Adrenal gland (tissue), 5 donors: ENCODE measurements at regions not wholly inside any gene's neighbourhood (a gene's known extent, or its start where the extent isn't known, plus 50 kb on each side); places are given as distances from the start of the nearest gene placed in this dataset.

Experiments
- POLR2A ChIP-seq, 2 donors: fragments of 450-650 bp; IDR thresholded peaks; one replicate each; pipeline ENCODE4 v1.6.1; 2017; ENCODE audit warnings: antibody characterized with exemption in 2 of 2, mild to moderate bottlenecking in 2 of 2, moderate library complexity in 1 of 2
- TF ChIP-seq, protein P1 (sequence below), 6 experiments: fragments of 450-650 bp in 4 of 6; fragments of 200-600 bp in 2 of 6; sonication (generic) in 1 of 6; IDR thresholded peaks; 1 replicate in 5 of 6; 2 replicates in 1 of 6; pipeline versions ENCODE4 v1.5.1 to v1.8.0; 2016 to 2021; ENCODE audit warnings: antibody characterized with exemption in 6 of 6, mild to moderate bottlenecking in 2 of 6, moderate library complexity in 1 of 6
- donor health status: DM: no; HTN: no; CAD: no.

DNA sequence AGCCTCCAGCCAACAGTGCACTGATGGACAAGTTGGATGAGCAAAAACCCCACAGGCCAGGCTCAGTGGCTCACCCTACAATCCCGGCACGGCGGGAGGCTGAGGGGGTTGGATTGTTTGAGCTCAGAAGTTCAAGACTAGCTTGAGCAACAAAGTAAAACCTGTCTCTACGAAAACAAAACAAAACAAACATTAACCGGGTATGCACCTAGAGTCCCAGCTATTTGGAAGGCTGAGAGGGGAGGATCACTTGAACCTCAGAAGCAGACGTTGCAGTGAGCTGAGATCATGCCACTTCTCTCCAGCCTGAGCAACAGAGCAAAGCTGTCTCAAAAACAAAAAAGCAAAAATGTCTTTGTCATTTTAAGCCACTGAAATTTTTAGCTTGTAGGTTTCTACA is 55.1 kb upstream of the DMRT1 start:
- TF ChIP-seq, protein P1, sequence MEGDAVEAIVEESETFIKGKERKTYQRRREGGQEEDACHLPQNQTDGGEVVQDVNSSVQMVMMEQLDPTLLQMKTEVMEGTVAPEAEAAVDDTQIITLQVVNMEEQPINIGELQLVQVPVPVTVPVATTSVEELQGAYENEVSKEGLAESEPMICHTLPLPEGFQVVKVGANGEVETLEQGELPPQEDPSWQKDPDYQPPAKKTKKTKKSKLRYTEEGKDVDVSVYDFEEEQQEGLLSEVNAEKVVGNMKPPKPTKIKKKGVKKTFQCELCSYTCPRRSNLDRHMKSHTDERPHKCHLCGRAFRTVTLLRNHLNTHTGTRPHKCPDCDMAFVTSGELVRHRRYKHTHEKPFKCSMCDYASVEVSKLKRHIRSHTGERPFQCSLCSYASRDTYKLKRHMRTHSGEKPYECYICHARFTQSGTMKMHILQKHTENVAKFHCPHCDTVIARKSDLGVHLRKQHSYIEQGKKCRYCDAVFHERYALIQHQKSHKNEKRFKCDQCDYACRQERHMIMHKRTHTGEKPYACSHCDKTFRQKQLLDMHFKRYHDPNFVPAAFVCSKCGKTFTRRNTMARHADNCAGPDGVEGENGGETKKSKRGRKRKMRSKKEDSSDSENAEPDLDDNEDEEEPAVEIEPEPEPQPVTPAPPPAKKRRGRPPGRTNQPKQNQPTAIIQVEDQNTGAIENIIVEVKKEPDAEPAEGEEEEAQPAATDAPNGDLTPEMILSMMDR (IDR thresholded peaks at IDR 0.05) = no peak
- no peak for TF ChIP-seq POLR2A (IDR thresholded peaks at IDR 0.05)
